COLO668 (cell line): ENCODE measurements at regions not wholly inside any gene's neighbourhood (a gene's known extent, or its start where the extent isn't known, plus 50 kb on each side); places are given as distances from the start of the nearest gene placed in this dataset.
"Not testable (repeated sequence)": the region's sequence is repeated elsewhere in the genome, so short reads cannot be mapped to it uniquely, and the experiment has no call there.

Source experiments
- DNase-seq: peaks from one replicate; lab custom pipeline; 2025; ENCODE audit not compliant: unreplicated experiment; lab: John Stamatoyannopoulos, UW

DNA sequence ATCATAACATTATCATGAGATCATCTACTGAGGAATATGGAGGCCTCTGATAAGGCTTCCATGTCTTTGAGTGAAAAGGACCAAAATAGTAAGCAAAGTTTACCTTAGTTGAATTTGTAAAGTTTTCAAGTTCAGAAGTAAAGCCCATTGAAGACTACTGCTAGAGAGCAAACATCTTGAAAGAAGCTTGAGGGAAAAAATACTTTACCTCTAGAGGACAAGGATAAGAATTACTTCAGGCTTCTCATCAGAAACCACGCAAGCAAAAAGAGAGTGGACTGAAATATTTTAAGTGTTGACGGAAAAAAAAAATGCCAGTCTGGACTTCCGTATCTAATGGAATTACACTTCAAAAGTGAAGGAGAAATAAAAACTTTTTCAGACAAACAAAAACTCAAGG is 114.3 kb downstream of the MPP7 start:
- DNase-seq = no peak

- DNase-seq = no peak
Measured at GRCh38 chr10:28186887-28187578, 115.8 kb downstream of the MPP7 start.

- DNase-seq = no peak
Measured at GRCh38 chr10:28186461-28186860, 116.4 kb downstream of the MPP7 start.

GRCh38 chr10:28184810-28185209 is 118.1 kb downstream of the MPP7 start:
- no peak for DNase-seq

- DNase-seq = no peak
Measured at GRCh38 chr10:28181478-28182096, 121.3 kb downstream of the MPP7 start.

- no peak for DNase-seq
Measured at GRCh38 chr10:28180654-28181053, 122.2 kb downstream of the MPP7 start.

GRCh38 chr10:28179743-28180099 is 123.1 kb downstream of the MPP7 start:
- DNase-seq = no peak

DNA sequence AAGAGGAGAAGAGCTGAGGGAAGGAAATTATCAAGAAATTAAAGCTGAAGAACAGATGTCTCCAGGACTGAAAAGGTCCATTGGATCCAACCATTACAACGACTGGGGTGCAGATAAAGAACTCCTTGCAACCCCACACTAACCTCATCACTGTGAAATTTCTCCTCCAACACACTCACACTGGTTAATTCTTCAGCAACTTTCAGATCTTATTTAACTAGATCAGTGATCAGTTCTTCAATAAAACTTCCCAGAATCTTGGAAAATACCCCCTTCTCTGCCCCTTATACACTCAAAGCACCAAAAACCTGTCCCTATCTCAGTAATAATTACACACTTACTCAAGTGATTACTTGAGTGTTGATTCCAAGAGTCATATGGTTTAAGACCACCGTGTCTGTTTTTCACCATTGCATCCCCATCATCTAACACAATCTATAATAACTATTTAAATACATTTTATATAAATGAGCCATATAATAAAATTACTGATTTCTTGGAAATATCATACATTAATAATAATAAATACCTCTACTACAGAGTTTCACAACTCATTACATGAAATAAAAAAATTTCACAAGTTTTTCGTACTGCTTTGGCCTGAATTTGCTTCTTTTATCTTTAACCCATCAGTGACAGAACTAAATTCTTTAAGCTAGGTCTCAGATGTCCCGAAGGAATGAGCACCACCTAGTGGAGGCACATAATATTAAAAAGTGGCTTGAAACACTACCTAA is 123.7 kb downstream of the MPP7 start:
- DNase-seq = peak; percentile 13

DNA sequence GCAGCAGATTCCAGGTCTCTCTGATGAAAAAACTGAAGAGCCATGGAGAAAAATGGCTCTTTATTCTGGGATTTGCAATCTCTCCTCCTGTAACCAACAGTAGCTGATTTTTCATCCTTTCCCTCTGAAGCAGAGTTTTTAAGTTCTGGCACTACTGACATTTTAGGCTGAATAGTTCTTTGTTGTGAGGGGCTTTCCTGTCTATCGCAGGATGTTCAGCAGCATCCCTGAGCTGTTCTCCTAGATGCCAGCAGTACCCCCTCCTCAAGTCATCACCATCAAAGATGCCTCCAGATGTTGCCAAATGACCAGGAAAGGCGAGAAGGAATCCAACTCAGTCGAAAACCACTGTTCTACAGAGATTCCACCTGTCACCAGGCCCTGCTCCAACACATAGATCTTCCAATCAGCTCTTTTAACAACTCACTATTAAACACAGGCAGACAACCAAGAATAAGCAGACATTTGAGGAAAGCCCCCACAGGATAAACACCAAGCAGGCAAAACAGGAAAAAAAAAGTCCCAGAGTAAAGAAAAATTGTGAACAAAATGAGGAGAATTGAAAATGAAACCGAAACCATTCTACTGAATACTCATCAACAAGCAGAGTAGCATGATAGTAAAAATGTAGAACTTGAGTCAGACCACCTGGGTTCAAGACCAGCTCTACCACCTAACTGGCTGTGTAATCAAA is 124.8 kb downstream of the MPP7 start:
- DNase-seq = no peak

DNA sequence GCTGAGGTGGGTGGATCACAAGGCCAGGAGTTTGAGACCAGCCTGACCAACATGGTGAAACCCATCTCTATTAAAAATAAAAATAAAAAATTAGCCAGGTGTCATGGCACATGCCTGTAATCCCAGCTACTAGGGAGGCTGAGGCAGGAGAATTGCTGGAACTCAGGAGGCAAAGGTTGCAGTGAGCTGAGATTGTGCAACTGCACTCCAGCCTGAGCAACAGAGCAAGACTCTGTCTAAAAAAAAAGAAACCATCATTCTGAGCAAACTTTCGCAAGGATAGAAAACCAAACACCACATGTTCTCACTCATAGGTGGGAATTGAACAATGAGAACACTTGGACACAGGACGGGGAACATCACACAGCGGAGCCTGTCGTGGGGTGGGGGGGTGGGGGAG is 126.4 kb downstream of the MPP7 start:
- DNase-seq = not testable (repeated sequence)

- no peak for DNase-seq
Measured at GRCh38 chr10:28172223-28172610, 130.6 kb downstream of the MPP7 start.

- DNase-seq = no peak
Measured at GRCh38 chr10:28171468-28172222, 131.2 kb downstream of the MPP7 start.

GRCh38 chr10:28169525-28169924 is 133.3 kb downstream of the MPP7 start:
- DNase-seq = no peak

- DNase-seq = no peak
Measured at GRCh38 chr10:28160866-28161405, 141.9 kb downstream of the MPP7 start.

GRCh38 chr10:28157379-28157778 is 145.5 kb downstream of the MPP7 start:
- DNase-seq = no peak

DNA sequence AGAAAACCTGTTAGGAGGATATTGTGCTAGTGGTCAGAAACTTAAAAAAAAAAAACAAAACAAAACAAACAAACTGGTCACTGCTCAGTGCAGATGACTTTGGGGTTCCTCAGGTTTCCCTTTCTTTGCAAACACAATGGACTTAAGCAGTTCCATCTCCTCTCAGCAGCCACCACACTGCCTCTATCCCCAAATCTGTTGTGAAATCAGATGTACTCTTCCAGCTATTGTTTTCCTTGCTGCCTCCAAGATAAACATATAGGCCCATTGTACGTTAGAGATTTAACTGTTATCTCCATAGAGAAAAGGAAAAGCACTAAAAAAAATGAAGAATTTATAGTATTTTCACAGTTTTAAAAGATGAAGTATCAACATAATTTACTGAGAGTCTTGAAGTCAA is 147.1 kb downstream of the MPP7 start:
- DNase-seq = no peak

DNA sequence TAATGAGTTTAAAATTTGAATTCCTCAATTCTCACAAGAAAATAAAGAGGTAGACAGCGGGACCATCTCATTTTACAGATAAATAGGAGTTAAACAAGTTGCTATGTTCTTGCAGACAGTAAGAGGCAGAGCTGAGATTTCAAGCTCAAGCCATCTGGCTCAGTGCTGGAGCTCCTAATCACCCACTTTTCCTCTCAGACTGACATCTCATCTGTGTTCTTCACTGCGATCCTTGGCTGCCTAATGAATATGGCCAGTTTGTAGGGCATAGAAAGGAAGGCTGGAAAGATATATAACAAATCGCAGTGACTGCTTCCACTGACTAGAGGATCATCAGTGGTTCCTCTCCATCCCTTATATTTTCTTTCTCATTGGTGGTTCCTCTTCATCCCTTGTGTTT is 151.2 kb downstream of the MPP7 start:
- DNase-seq = no peak

- DNase-seq = no peak
Measured at GRCh38 chr10:28149746-28150145, 150.9 kb upstream of the ODAD2 start.

- DNase-seq = no peak
Measured at GRCh38 chr10:28147706-28148105, 148.8 kb upstream of the ODAD2 start.

DNA sequence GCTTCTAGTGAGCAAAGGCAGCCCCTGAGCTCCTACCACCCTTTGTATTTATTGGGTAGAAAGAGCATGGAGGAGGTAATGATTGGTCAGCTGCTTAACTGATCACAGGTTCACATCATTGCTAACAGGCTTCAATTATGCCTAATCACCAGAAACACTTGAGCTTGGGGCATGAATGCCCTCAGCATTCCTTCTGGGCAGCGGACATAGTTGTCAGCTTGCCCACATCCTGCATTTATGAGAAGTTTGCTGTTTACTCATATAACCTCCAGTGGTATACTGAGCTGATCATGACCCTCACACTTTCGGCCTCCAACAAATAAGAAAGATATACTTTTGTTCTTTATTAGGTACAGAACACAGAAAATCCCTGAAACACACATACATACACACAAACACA is 140.3 kb upstream of the ODAD2 start:
- DNase-seq = no peak
